HL-60 (cell line): ENCODE measurements at regions not wholly inside any gene's neighbourhood (a gene's known extent, or its start where the extent isn't known, plus 50 kb on each side); places are given as distances from the start of the nearest gene placed in this dataset.

ENCODE experiments used
- DNase-seq, 2 experiments: peaks; one replicate each; pipeline ENCODE4 v3.0.0-alpha.2; 2010 to 2020; ENCODE audit warnings: low read depth in 1 of 2, low spot score in 1 of 2
- H3K27ac ChIP-seq: fragments of 250-450 bp; sonication (Bioruptor Pico); replicated peaks from 2 replicates; pipeline ENCODE4 v1.5.1; 2020; ENCODE audit warnings: mild to moderate bottlenecking, moderate library complexity
- H3K27me3 ChIP-seq: fragments of 250-450 bp; sonication (Bioruptor Pico); 2 replicates; pipeline ENCODE4 v1.5.1; 2021; ENCODE audit warnings: mild to moderate bottlenecking, moderate library complexity; ENCODE audit not compliant: insufficient read depth, poor library complexity, severe bottlenecking
- H3K4me3 ChIP-seq: replicated peaks from 2 replicates; pipeline ENCODE4 v1.5.1; 2011; ENCODE audit warnings: mild to moderate bottlenecking, control low read depth, low read length; ENCODE audit not compliant: insufficient read depth
- GABPA ChIP-seq: IDR thresholded peaks from 2 replicates; pipeline ENCODE4 v1.6.1; 2012; ENCODE audit warnings: low read depth
- POLR2AphosphoS5 ChIP-seq: IDR thresholded peaks from 2 replicates; pipeline ENCODE4 v1.6.1; 2012; ENCODE audit warnings: low read depth
- REST ChIP-seq: IDR thresholded peaks from 2 replicates; pipeline ENCODE4 v1.6.1; 2012; ENCODE audit warnings: low read depth; ENCODE audit not compliant: insufficient replicate concordance
- SPI1 ChIP-seq: IDR thresholded peaks from 2 replicates; pipeline ENCODE4 v1.6.1; 2012; ENCODE audit warnings: low read depth, mild to moderate bottlenecking, borderline replicate concordance
- TF ChIP-seq, protein P1 (sequence below): IDR thresholded peaks from one replicate; pipeline ENCODE4 v1.5.1; 2011; ENCODE audit warnings: low read length, control low read depth, inconsistent platforms; ENCODE audit not compliant: insufficient read depth

- Histone ChIP-seq H3K27ac (no peak overlapping the region), H3K27me3 (peaks cover 3% of the 10 kb centered on the region), H3K4me3 (no peak overlapping the region)
- TF ChIP-seq SPI1 (no peak), GABPA (no peak), REST (no peak)
- TF ChIP-seq, protein P1, sequence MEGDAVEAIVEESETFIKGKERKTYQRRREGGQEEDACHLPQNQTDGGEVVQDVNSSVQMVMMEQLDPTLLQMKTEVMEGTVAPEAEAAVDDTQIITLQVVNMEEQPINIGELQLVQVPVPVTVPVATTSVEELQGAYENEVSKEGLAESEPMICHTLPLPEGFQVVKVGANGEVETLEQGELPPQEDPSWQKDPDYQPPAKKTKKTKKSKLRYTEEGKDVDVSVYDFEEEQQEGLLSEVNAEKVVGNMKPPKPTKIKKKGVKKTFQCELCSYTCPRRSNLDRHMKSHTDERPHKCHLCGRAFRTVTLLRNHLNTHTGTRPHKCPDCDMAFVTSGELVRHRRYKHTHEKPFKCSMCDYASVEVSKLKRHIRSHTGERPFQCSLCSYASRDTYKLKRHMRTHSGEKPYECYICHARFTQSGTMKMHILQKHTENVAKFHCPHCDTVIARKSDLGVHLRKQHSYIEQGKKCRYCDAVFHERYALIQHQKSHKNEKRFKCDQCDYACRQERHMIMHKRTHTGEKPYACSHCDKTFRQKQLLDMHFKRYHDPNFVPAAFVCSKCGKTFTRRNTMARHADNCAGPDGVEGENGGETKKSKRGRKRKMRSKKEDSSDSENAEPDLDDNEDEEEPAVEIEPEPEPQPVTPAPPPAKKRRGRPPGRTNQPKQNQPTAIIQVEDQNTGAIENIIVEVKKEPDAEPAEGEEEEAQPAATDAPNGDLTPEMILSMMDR = peak; percentile 21
- no peak for DNase-seq
These were observed 306.5 kb upstream of the TNP1 start for GRCh38 chr2:217166241-217166850.

GRCh38 chr2:217165547-217165946, 305.7 kb upstream of the TNP1 start:
- no peak overlapping the region for H3K4me3 ChIP-seq
- H3K27me3 ChIP-seq = peaks cover 3% of the 10 kb centered on the region
- no peak for DNase-seq
- TF ChIP-seq GABPA = no peak
- TF ChIP-seq, protein P1 = no peak
- no peak overlapping the region for H3K27ac ChIP-seq

GRCh38 chr2:217163987-217164386, 304.1 kb upstream of the TNP1 start:
- H3K4me3 ChIP-seq = no peak overlapping the region
- H3K27me3 ChIP-seq = no peaks in the 10 kb centered on the region
- TF ChIP-seq SPI1 = no peak
- TF ChIP-seq GABPA = no peak
- no peak for TF ChIP-seq POLR2AphosphoS5
- no peak for DNase-seq
- H3K27ac ChIP-seq = no peak overlapping the region

DNA sequence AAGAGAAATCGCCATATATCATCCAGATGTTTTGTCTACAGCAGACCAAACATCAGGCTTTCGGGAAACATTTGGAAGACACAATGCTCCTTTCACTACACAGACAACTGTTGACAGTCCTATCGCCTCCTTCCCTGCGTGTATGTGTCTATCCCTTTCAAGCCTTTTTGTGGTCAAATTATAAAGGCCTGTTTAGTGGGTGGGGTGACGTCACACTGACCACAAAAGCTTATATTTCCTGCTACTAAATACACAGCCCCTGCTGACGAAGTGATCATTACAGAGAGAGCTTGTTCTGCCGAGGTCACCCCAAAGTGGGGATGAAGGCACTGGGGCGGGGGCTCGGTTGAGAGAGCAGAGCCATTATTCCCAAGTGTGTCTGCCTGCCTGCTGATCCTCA, 302.7 kb upstream of the TNP1 start:
- no peak overlapping the region for H3K27ac ChIP-seq
- TF ChIP-seq SPI1 (no peak), POLR2AphosphoS5 (no peak), REST (no peak), GABPA (no peak)
- TF ChIP-seq, protein P1 = no peak
- H3K4me3 ChIP-seq = no peak overlapping the region
- peak in 1 of 2 experiments; percentile 24 for DNase-seq
- H3K27me3 ChIP-seq = no peaks in the 10 kb centered on the region
